T1000 (cell line): ENCODE measurements at regions not wholly inside any gene's neighbourhood (a gene's known extent, or its start where the extent isn't known, plus 50 kb on each side); places are given as distances from the start of the nearest gene placed in this dataset.

ENCODE experiments used
- DNase-seq: peaks from one replicate; lab custom pipeline; 2025; ENCODE audit warnings: mixed read lengths; lab: John Stamatoyannopoulos, UW

- no peak for DNase-seq
Measured at GRCh38 chr4:89422441-89422990, 114.9 kb upstream of the GPRIN3 start.

DNA sequence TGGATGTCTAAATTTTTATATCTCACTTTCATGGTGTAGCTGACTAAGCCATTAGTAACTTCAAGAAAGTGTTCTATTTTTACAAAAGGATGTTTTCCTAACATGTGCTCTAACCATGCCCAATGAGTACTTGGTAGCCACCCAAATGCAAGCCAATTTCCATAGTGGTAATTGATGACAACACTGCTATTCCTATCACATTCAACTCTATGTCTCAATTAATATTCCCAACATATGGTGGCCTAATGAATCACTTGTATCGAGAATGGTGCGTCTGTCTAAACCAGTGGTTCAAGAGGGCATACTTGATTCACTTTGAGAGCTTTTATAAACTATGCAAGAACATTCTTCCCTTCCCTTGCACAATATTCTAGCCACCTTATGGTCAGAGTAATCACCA, 112.9 kb upstream of the GPRIN3 start:
- no peak for DNase-seq

- DNase-seq: no peak
Measured at GRCh38 chr4:89419111-89419695, 111.6 kb upstream of the GPRIN3 start.

DNA sequence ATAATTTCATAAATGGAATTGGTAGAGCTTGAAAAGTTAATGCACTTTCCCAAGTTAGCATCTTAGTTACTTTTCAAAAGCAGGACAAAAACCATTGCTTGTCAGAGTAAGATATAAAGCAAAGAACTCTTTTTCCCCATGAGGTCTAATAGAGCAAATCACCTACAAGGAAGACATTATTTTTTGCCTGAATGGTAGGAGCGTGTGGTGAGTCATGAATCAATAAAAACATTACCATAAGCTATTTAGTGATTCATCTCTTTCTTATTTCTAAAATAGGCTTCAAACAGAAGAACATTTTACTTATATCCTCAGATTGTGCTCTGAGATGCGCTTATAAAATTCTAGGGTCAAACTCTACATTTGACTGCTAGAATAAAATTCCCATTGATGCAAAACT, 109.4 kb upstream of the GPRIN3 start:
- DNase-seq: no peak

DNA sequence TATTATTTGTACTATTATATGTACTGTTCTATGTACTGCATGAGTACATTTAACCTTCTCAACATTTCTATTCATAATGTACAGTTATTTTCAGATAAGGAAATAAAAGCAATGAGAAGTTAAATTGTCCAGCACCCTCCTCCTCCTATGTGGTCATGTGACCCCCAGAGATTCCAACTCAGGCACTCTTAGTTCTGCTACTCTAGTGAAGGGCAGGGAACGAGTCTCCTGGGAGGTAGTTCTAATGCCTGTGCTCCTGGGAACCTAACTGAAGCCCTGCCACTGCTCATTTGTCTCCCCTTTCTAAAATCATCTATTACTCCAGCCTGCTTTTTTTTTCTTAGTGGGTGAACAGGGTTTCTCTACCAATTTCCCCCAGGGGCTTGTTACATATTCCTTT, 105.9 kb upstream of the GPRIN3 start:
- no peak for DNase-seq

DNA sequence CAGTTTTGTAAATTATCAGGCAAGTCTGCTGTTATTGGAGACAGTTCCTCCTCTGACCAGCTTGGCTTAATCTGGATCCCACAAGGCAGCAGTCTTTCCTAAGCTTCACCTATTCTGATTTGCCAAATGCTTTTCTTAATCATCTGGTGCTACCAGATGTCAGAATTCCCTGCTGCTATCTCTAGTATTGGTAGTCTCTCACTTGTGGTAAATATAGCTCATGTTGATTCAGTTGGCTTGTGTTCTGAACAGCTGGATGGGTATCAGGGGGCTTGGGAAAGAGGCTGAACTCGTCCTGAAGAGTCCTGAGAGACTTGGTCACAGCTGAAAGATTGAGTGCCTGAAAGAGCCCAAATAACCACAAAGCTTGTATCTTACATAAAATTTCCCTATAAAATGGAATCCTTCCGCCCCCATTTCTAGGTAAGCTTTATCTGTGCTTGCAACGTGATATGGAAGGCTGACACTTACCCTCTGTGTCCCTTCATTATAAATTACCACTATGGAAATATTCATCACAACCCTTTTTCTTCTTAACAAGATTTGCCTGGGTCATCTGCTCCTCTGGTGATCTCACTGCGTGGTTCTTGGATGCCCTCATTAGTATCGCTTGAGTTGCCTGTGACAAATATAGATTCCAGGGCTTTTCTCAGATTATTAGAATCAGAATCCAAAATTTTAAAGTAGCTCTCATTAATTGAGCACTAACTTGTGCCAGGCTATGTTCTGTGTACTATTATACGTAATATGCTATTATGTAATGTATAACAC, 104.1 kb upstream of the GPRIN3 start:
- no peak for DNase-seq

- DNase-seq: no peak
Measured at GRCh38 chr4:89410687-89411086, 103.1 kb upstream of the GPRIN3 start.

DNA sequence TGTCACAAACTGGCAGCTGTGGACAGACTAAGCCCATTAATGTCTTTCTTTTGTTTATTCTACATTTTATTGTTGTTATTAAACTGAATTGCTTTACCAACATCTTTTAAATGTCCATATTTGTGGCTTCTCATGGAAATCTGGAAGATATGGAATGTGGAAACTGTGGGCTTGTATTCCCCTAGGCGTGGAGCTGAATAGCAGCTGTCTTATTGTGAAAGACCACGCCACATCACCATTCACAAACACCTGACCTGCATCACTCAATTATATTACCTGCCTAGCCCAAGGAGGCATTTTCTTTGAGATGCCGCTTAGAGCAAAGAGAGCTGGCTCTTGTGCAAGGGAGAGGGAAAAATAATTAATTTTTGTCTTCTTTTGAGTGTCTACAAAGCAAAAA, 96.9 kb upstream of the GPRIN3 start:
- DNase-seq: no peak

- DNase-seq: no peak
Measured at GRCh38 chr4:89403826-89404225, 96.2 kb upstream of the GPRIN3 start.

- no peak for DNase-seq
Measured at GRCh38 chr4:89400287-89401035, 92.9 kb upstream of the GPRIN3 start.

- no peak for DNase-seq
Measured at GRCh38 chr4:89398644-89399043, 91.0 kb upstream of the GPRIN3 start.

GRCh38 chr4:89398146-89398545, 90.5 kb upstream of the GPRIN3 start:
- no peak for DNase-seq

DNA sequence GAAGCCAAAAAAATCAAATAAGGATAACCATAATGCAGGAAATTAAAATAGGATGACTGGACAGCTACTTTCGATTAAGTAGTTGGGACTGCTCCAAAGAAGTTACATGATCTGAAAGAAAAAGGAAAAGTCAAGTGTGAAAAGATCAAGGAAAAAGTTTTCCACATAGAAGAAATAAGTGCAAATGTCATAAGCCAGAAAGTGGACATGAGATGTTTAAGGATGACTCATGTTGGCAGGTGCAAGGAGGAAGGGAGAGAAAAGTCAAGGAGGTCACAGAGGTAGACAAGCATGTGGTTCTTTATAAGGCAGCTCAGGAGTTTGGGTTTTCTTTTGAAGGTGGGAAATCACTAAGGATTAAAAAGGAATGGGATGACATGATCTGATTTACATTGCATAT, 89.8 kb upstream of the GPRIN3 start:
- no peak for DNase-seq

DNA sequence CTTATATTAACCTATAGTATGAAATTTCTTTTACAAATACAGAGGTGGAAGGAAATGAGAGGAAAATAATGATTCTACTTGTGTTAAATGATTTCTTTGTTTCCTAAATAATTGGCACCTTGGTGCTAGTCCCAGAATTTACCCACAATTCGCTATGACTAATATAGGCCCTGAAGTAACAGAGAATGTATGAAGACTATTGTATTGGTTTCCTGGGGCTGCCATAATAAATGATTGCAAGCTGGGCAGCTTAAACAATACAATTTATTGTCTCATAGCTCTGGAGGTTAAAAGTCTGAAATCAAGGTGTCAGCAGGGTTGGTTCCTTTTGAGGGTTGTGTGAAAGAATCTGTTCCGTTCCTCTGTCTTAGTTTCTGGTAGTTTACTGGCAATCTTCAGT, 74.8 kb upstream of the GPRIN3 start:
- DNase-seq: no peak

DNA sequence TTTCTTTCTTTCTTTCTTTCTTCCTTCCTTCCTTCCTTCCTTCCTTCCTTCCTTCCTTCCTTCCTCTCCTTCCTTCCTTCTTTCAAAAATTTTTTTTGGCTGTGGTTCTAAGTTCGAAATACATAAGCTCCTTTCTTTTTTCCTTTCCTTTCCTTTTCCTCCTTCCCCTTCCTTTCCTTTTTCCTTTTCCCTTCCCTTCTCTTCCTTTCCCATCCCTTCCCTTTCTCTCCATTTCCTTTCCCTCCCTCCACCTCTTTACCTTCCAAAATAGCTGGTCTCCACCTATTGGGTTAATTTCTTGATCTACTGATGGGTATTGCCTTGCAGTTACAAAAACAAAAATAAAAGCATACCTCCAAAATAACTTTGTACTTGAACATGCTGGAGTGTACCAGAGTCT, 73.4 kb upstream of the GPRIN3 start:
- DNase-seq: no peak

DNA sequence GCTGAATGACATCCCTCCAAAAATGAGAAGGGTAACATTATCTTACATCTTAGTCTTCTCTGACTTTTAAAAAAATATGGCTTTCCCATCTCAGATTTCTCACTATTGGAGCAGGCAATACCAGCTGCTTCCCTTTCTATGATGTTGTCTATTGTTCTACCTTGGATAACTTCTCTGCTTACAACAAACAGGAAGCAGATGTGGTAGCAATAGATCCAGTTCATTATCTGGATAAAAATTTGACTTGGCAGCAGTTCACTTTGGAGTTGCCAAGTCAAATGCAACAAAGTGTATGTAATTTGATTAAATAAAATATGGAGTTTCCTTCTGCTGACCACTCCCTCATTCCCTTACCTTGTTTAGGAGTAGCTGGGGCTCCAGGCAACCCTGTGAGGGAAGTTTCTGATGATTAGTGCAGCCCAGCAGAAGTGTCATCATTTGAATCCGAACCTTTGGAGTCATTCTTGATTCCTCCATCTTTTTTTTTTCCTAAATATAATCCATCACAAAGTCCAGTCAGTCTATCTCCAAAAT, 72.0 kb upstream of the GPRIN3 start:
- no peak for DNase-seq

DNA sequence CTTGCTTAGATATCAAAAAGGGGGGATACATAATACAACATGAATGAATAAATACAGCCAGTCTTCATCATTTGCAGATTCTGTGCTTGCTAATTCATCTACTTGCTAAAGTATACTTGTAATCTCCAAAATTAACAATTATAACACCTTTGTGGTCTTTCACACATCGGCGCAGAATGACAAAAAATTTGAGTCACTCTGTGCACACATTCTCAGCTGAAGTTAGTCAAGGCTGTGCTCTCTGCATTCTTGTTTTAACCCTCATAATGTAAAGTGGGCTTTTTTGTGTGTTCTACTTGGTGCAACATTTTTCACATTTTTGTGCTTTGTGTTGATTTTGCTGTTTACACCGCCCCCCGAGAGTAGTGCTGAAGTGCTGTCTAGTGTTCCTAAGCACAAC, 65.8 kb upstream of the GPRIN3 start:
- no peak for DNase-seq

DNA sequence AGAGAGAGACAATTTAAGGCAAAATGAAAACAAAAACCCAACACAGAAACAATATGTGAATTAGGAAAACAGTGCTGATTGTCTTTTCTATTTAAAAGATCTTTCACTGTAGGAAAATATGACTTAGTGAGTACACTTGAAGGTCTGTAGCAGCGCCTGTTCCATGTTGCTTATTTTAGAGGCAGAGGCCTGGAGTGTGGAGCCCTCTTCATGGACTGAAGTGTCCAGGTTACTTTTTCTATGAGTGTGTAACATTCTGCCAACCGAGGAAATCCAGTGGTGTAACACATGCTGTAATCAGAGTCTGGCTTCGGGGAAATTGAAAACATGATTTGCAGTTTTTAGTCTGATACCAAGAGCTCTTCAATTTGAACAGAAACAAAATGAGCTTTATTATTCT, 64.0 kb upstream of the GPRIN3 start:
- DNase-seq: no peak

DNA sequence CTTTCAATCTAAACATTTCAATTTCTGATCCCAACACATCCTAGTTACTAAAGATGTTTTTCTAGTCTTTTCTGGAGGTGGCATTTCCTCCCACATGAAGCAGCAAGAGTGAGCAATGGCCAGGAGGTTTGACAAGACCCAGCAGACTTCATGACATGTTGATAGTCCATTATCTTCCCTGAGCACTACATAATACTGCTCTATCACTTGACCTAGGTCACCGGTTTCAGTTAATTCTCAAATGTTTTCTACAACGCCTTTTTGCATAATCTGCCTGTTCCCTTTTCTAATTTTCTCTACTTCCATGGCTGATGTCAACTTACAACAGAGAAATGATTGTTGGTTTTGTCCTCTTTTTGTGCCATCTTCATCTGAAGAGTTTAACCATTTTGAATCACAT, 62.0 kb upstream of the GPRIN3 start:
- no peak for DNase-seq

DNA sequence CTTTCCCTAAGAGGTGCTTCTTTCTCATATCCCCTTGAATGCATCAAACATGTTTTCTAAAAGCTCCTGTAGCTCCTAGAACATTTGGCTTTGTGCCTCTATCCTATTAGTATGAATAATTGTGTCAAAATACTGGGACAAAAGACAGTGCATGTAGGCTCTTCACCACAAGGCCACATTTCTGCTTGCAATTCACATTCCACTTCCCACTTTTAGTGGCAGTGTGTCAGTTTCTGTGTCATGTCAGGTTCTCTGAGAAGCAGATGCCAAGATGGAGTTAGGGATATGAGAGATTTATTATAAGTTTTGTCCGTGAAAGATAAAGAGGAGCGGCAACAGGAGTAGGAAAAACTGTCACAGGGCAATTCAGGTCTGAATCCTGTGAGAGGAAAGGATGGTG, 61.3 kb upstream of the GPRIN3 start:
- DNase-seq: no peak

DNA sequence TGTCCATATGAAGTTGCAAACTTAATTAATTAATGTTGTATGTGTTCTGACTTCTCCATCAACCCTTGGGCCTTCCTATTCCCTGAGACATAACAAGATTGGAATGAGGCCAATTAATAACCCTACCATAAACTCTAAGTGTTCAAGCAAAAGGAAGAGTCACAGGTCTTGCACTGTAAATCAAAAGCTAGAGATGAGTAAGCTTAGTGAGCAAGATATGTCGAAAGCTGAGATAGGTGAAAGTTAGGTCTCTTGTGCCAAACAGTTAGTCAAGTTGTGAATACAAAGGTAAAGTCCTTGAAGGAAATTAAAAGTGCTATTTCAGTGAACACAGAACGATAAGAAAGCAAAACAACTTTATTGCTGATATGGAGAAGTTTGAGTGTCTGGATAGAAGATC, 58.2 kb upstream of the GPRIN3 start:
- no peak for DNase-seq

- DNase-seq: no peak
Measured at GRCh38 chr4:89365375-89365774, 57.8 kb upstream of the GPRIN3 start.

- DNase-seq: no peak
Measured at GRCh38 chr4:89364541-89364940, 56.9 kb upstream of the GPRIN3 start.
